Loucy (cell line): ENCODE measurements at regions not wholly inside any gene's neighbourhood (a gene's known extent, or its start where the extent isn't known, plus 50 kb on each side); places are given as distances from the start of the nearest gene placed in this dataset.

Experiments
- H2AFZ ChIP-seq: fragments of 200-600 bp; sonication (generic); 2 replicates; pipeline ENCODE4 v1.6.0; 2016; ENCODE audit warnings: antibody characterized with exemption, mild to moderate bottlenecking, low read length, moderate library complexity
- H3F3A ChIP-seq: fragments of 200-600 bp; 2 replicates; pipeline ENCODE4 v1.6.0; 2016; ENCODE audit warnings: antibody characterized with exemption, low read depth, mild to moderate bottlenecking
- H3K27me3 ChIP-seq: fragments of 200-600 bp; sonication (generic); 2 replicates; pipeline ENCODE4 v1.6.1; 2014; ENCODE audit warnings: low read length, mild to moderate bottlenecking; ENCODE audit not compliant: insufficient read depth, poor library complexity, severe bottlenecking
- H3K36me3 ChIP-seq: fragments of 200-600 bp; sonication (generic); 2 replicates; pipeline ENCODE4 v1.6.1; 2016; ENCODE audit warnings: low read length; ENCODE audit not compliant: insufficient read depth
- H3K4me1 ChIP-seq: fragments of 200-600 bp; sonication (generic); 2 replicates; pipeline ENCODE4 v1.5.1; 2014; ENCODE audit warnings: low read length, mild to moderate bottlenecking; ENCODE audit not compliant: insufficient read depth, poor library complexity, severe bottlenecking
- H3K4me2 ChIP-seq: fragments of 200-600 bp; sonication (generic); 2 replicates; pipeline ENCODE4 v1.6.0; 2014; ENCODE audit warnings: antibody characterized with exemption, low read length, low read depth, mild to moderate bottlenecking; ENCODE audit not compliant: poor library complexity, severe bottlenecking
- H3K4me3 ChIP-seq: fragments of 200-600 bp; sonication (generic); 2 replicates; pipeline ENCODE4 v1.5.1; 2014; ENCODE audit warnings: low read length, mild to moderate bottlenecking, mixed read lengths; ENCODE audit not compliant: poor library complexity, severe bottlenecking
- H3K79me2 ChIP-seq: fragments of 200-600 bp; sonication (generic); 2 replicates; pipeline ENCODE4 v1.6.1; 2014; ENCODE audit warnings: low read length; ENCODE audit not compliant: insufficient read depth
- H3K9ac ChIP-seq: fragments of 200-600 bp; sonication (generic); 2 replicates; pipeline ENCODE4 v1.6.0; 2014; ENCODE audit warnings: mild to moderate bottlenecking, low read depth, low read length, moderate library complexity; ENCODE audit not compliant: poor library complexity, severe bottlenecking
- H3K9me2 ChIP-seq: fragments of 200-600 bp; sonication (generic); replicated peaks from 2 replicates; pipeline ENCODE4 v1.6.1; 2016; ENCODE audit warnings: low read depth, low read length, mixed read lengths
- H3K9me3 ChIP-seq: fragments of 200-600 bp; sonication (generic); 2 replicates; pipeline ENCODE4 v1.6.1; 2014; ENCODE audit warnings: mild to moderate bottlenecking, antibody characterized with exemption, low read length, low read depth; ENCODE audit not compliant: insufficient read depth
- H4K20me1 ChIP-seq: fragments of 200-600 bp; sonication (generic); 2 replicates; pipeline ENCODE4 v1.6.0; 2014; ENCODE audit warnings: antibody characterized with exemption, low read length, mild to moderate bottlenecking; ENCODE audit not compliant: insufficient read depth, poor library complexity, severe bottlenecking
- EZH2phosphoT487 ChIP-seq: fragments of 200-600 bp; IDR thresholded peaks from 2 replicates; pipeline ENCODE4 v1.6.1; 2018; ENCODE audit warnings: antibody characterized with exemption, mild to moderate bottlenecking, moderate library complexity, borderline replicate concordance
- TF ChIP-seq, protein P1 (sequence below): fragments of 200-600 bp; sonication (generic); conservative IDR thresholded peaks from 2 replicates; pipeline ENCODE4 v1.5.1; 2014; ENCODE audit warnings: mild to moderate bottlenecking, antibody characterized with exemption, low read length

GRCh38 chr3:95437409-95437808 is 1374.5 kb downstream of the NSUN3 start:
- H2AFZ ChIP-seq: no peak overlapping the region
- no peaks in the 10 kb centered on the region for H3F3A ChIP-seq
- H3K9me2 ChIP-seq: no peaks in the 10 kb centered on the region

DNA sequence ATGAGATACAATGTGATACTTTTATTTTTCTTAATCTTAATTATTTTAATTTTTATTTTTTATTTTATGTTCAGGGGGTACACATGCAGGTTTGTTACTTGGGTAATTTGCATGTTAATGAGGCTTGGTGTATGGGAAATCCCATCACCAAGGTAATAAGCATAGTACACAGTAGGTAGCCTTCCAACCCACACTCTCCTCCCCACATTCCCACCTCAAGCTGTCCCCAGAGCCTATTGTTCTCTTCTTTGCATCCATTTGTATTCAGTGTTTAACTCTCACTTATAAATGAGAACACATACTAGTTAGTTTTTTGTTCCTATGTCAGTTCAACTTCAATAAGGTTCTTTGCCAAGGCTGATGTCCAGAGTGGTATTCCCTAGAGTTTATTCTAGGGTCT is 1375.4 kb downstream of the NSUN3 start:
- no peaks in the 10 kb centered on the region for H3K79me2 ChIP-seq
- no peaks in the 10 kb centered on the region for H3F3A ChIP-seq
- TF ChIP-seq, protein P1, sequence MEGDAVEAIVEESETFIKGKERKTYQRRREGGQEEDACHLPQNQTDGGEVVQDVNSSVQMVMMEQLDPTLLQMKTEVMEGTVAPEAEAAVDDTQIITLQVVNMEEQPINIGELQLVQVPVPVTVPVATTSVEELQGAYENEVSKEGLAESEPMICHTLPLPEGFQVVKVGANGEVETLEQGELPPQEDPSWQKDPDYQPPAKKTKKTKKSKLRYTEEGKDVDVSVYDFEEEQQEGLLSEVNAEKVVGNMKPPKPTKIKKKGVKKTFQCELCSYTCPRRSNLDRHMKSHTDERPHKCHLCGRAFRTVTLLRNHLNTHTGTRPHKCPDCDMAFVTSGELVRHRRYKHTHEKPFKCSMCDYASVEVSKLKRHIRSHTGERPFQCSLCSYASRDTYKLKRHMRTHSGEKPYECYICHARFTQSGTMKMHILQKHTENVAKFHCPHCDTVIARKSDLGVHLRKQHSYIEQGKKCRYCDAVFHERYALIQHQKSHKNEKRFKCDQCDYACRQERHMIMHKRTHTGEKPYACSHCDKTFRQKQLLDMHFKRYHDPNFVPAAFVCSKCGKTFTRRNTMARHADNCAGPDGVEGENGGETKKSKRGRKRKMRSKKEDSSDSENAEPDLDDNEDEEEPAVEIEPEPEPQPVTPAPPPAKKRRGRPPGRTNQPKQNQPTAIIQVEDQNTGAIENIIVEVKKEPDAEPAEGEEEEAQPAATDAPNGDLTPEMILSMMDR: no peak
- TF ChIP-seq EZH2phosphoT487: no peak
- no peak overlapping the region for H2AFZ ChIP-seq
- H3K9ac ChIP-seq: no peak overlapping the region
- H3K9me2 ChIP-seq: no peaks in the 10 kb centered on the region
- no peaks in the 10 kb centered on the region for H3K36me3 ChIP-seq
- no peaks in the 10 kb centered on the region for H3K4me1 ChIP-seq
- no peak overlapping the region for H3K4me3 ChIP-seq
- H3K4me2 ChIP-seq: no peak overlapping the region
- H4K20me1 ChIP-seq: no peaks in the 10 kb centered on the region
- no peaks in the 10 kb centered on the region for H3K27me3 ChIP-seq
- H3K9me3 ChIP-seq: no peaks in the 10 kb centered on the region

More at GRCh38 chr3:95437409-95437808, 1374.5 kb downstream of the NSUN3 start:
- no peaks in the 10 kb centered on the region for H3K79me2 ChIP-seq
- no peak overlapping the region for H3K9ac ChIP-seq
- no peaks in the 10 kb centered on the region for H3K36me3 ChIP-seq
- H3K9me3 ChIP-seq: no peaks in the 10 kb centered on the region
- H4K20me1 ChIP-seq: no peaks in the 10 kb centered on the region
- no peaks in the 10 kb centered on the region for H3K4me1 ChIP-seq
- TF ChIP-seq EZH2phosphoT487: no peak
- TF ChIP-seq, protein P1: no peak
- no peak overlapping the region for H3K4me2 ChIP-seq
- H3K4me3 ChIP-seq: no peak overlapping the region
- H3K27me3 ChIP-seq: no peaks in the 10 kb centered on the region

DNA sequence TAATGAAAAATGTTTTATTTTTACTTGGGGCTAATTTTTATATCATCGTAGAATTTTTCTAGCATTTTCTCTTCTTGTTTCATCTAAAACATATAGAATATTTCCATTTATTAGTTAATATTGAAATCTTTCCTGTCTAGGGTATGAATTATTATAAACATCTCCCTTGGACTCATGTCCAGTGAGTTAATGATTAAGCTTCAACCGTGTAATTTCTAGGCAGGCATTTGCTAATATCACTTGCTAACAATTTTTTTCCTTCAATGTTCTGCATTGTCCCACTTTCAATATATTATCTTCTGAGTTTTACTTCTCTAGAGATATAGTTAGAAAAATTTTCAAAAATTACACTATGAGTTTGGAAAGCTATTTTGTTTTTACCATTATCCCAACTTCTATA is 1371.6 kb upstream of the EPHA6 start:
- Histone ChIP-seq H3K9me2 (no peaks in the 10 kb centered on the region), H3F3A (no peaks in the 10 kb centered on the region), H3K9me3 (no peaks in the 10 kb centered on the region), H3K4me1 (no peaks in the 10 kb centered on the region), H4K20me1 (no peaks in the 10 kb centered on the region), H3K4me2 (no peak overlapping the region), H3K27me3 (no peaks in the 10 kb centered on the region), H3K79me2 (no peaks in the 10 kb centered on the region), H3K36me3 (no peaks in the 10 kb centered on the region), H3K9ac (no peak overlapping the region), H2AFZ (no peak overlapping the region), H3K4me3 (no peak overlapping the region)
- TF ChIP-seq EZH2phosphoT487: no peak
- TF ChIP-seq, protein P1: no peak
